ENCODE measurements at regions not wholly inside any gene's neighbourhood (a gene's known extent, or its start where the extent isn't known, plus 50 kb on each side); places are given as distances from the start of the nearest gene placed in this dataset.

GRCh38 chr3:59167756-59168155 is 117.9 kb upstream of the CFAP20DC start:
- Histone ChIP-seq H3K27me3 (ENCODE audit: control insufficient read depth in 4 of 4, insufficient read depth in 4 of 4, low read length in 3 of 4) (peaks cover 0 to 2% (median 0%) of the 10 kb centered on the region in 4 donors), H3K4me3 (ENCODE audit: low read depth in 1 of 3, low read length in 3 of 3) (no peak overlapping the region), H3K36me3 (ENCODE audit: control insufficient read depth in 4 of 4, insufficient read depth in 3 of 4, low read depth in 1 of 4, low read length in 3 of 4) (no peaks in the 10 kb centered on the region), H3K4me1 (ENCODE audit: control insufficient read depth in 4 of 4, insufficient read depth in 4 of 4, low read length in 3 of 4) (no peaks in the 10 kb centered on the region), H3K27ac (ENCODE audit: low read depth in 1 of 2, low read length in 2 of 2) (no peak overlapping the region), H3K9ac (ENCODE audit: low read depth in 1 of 2, low read length in 2 of 2) (no peak overlapping the region), H3K9me3 (ENCODE audit: control insufficient read depth in 4 of 4, low read length in 3 of 4) (peaks cover 0 to 1% (median 0%) of the 10 kb centered on the region in 4 donors)
- DNase-seq (ENCODE audit: low spot score) = no peak
- WGBS = 42% methylated on average over 1 of the region's 1 CpG
- no peak for TF ChIP-seq JUND (IDR thresholded peaks at IDR 0.05)
- TF ChIP-seq ATF3 (IDR thresholded peaks at IDR 0.05) = no peak
- no peak for TF ChIP-seq TAF1 (conservative IDR thresholded peaks at IDR 0.05)
- no peak for TF ChIP-seq SP1 (IDR thresholded peaks at IDR 0.05)
- TF ChIP-seq NR2F2 (IDR thresholded peaks at IDR 0.05) = no peak

- WGBS = 98% methylated on average over 2 of the region's 2 CpGs
- DNase-seq (ENCODE audit: low spot score) = no peak
- H3K27ac ChIP-seq (ENCODE audit: low read depth in 1 of 2, low read length in 2 of 2) = no peak overlapping the region
- H3K27me3 ChIP-seq (ENCODE audit: control insufficient read depth in 4 of 4, insufficient read depth in 4 of 4, low read length in 3 of 4) = peaks cover 0 to 2% (median 0%) of the 10 kb centered on the region in 4 donors
- no peaks in the 10 kb centered on the region for H3K4me1 ChIP-seq (ENCODE audit: control insufficient read depth in 4 of 4, insufficient read depth in 4 of 4, low read length in 3 of 4)
- no peak overlapping the region for H3K4me3 ChIP-seq (ENCODE audit: low read depth in 1 of 3, low read length in 3 of 3)
- H3K9ac ChIP-seq (ENCODE audit: low read depth in 1 of 2, low read length in 2 of 2) = no peak overlapping the region
- H3K9me3 ChIP-seq (ENCODE audit: control insufficient read depth in 4 of 4, low read length in 3 of 4) = no peaks in the 10 kb centered on the region
- no peak for TF ChIP-seq RAD21 (IDR thresholded peaks at IDR 0.05)
- no peak for TF ChIP-seq EGR1 (IDR thresholded peaks at IDR 0.05; ENCODE audit: low read depth in 2 of 2)
- no peak for TF ChIP-seq JUND (IDR thresholded peaks at IDR 0.05)
- no peak for TF ChIP-seq REST (IDR thresholded peaks at IDR 0.05)
- no peak for TF ChIP-seq HNF4A (conservative IDR thresholded peaks at IDR 0.05)
- TF ChIP-seq FOXA1 (IDR thresholded peaks at IDR 0.05) = no peak
- no peak for TF ChIP-seq TAF1 (conservative IDR thresholded peaks at IDR 0.05)
- TF ChIP-seq NR2F2 (IDR thresholded peaks at IDR 0.05) = no peak
- TF ChIP-seq RXRA (IDR thresholded peaks at IDR 0.05) = no peak
- TF ChIP-seq MAX (IDR thresholded peaks at IDR 0.05) = no peak
- TF ChIP-seq FOXA2 (IDR thresholded peaks at IDR 0.05) = no peak
- TF ChIP-seq ZBTB33 (IDR thresholded peaks at IDR 0.05) = no peak
- TF ChIP-seq YY1 (IDR thresholded peaks at IDR 0.05) = no peak
- no peak for TF ChIP-seq SP1 (IDR thresholded peaks at IDR 0.05)
- no peak for TF ChIP-seq HNF4G (IDR thresholded peaks at IDR 0.05)
- no peak for TF ChIP-seq GABPA (IDR thresholded peaks at IDR 0.05 in 1 of 2, conservative IDR thresholded peaks at IDR 0.05 in 1 of 2)
- TF ChIP-seq ATF3 (IDR thresholded peaks at IDR 0.05) = no peak
- no peak for TF ChIP-seq CTCF (IDR thresholded peaks at IDR 0.05; ENCODE audit: low read depth, low read length, missing input control)
- H3K36me3 ChIP-seq (ENCODE audit: control insufficient read depth in 4 of 4, insufficient read depth in 3 of 4, low read depth in 1 of 4, low read length in 3 of 4) = no peaks in the 10 kb centered on the region
Observed at GRCh38 chr3:59163953-59164352, 114.1 kb upstream of the CFAP20DC start.
